Upper lobe of right lung (tissue), 1 donor: ENCODE measurements at regions not wholly inside any gene's neighbourhood (a gene's known extent, or its start where the extent isn't known, plus 50 kb on each side); places are given as distances from the start of the nearest gene placed in this dataset.

Source experiments
- ATAC-seq: fragments of 200-7000 bp; cut with Tn5 transposase; one replicate; pipeline ENCODE4 v1.9.1; 2020; ENCODE audit warnings: mild to moderate bottlenecking, moderate library complexity
- DNase-seq: peaks from one replicate; pipeline ENCODE4 v3.0.0-alpha.2; 2020
- H3K27ac ChIP-seq: fragments of 200-600 bp; one replicate; pipeline ENCODE4 v1.8.0; 2022
- H3K27me3 ChIP-seq: fragments of 200-600 bp; one replicate; pipeline ENCODE4 v1.8.0; 2022; ENCODE audit warnings: mild to moderate bottlenecking
- H3K36me3 ChIP-seq: fragments of 200-600 bp; one replicate; pipeline ENCODE4 v1.8.0; 2022
- H3K4me1 ChIP-seq: fragments of 200-600 bp; one replicate; pipeline ENCODE4 v1.8.0; 2022
- H3K4me3 ChIP-seq: fragments of 200-600 bp; one replicate; pipeline ENCODE4 v1.8.0; 2022; ENCODE audit warnings: mild to moderate bottlenecking
- H3K9me3 ChIP-seq: fragments of 200-600 bp; one replicate; pipeline ENCODE4 v1.8.0; 2022
- intact Hi-C: fragments of 100-400 bp; cut with DNase I; formaldehyde crosslinking; loops from one replicate; pipeline ENCODE4 v1.11.0; 2022
- TF ChIP-seq, protein P1 (sequence below): fragments of 200-600 bp; IDR thresholded peaks from one replicate; pipeline ENCODE4 v1.8.0; 2022; ENCODE audit warnings: antibody characterized with exemption
- donor health status: DM: no; HTN: yes; CAD: no; lungs with severe emphysema.

DNA sequence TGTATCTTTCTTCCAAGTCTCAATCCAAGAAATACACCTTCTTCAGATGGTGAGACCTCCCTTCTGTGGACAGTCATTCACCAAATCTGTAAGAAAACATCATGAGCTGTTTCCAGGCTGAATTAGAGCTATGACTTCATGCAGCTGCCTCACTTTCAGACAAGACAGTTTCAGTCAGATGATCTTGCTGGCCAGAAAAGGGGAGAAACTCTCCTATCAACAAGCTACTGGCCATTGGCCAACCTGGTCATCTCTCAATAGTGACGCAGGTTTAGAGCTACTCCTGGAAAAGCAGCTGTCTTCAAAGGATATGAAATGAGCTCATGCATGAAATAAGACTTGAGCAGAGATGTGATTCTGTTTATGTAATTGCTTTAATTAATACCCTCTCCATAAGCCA lies 69.6 kb upstream of the NDP start:
- Histone ChIP-seq H3K27me3 (no peaks in the 10 kb centered on the region), H3K4me3 (no peak overlapping the region), H3K27ac (no peak overlapping the region), H3K36me3 (no peaks in the 10 kb centered on the region), H3K9me3 (no peaks in the 10 kb centered on the region), H3K4me1 (no peaks in the 10 kb centered on the region)
- intact Hi-C loops, result no loop called here
- ATAC-seq, result no peak
- no peak for DNase-seq
- TF ChIP-seq, protein P1, sequence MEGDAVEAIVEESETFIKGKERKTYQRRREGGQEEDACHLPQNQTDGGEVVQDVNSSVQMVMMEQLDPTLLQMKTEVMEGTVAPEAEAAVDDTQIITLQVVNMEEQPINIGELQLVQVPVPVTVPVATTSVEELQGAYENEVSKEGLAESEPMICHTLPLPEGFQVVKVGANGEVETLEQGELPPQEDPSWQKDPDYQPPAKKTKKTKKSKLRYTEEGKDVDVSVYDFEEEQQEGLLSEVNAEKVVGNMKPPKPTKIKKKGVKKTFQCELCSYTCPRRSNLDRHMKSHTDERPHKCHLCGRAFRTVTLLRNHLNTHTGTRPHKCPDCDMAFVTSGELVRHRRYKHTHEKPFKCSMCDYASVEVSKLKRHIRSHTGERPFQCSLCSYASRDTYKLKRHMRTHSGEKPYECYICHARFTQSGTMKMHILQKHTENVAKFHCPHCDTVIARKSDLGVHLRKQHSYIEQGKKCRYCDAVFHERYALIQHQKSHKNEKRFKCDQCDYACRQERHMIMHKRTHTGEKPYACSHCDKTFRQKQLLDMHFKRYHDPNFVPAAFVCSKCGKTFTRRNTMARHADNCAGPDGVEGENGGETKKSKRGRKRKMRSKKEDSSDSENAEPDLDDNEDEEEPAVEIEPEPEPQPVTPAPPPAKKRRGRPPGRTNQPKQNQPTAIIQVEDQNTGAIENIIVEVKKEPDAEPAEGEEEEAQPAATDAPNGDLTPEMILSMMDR, result no peak

- DNase-seq (no peak), ATAC-seq (no peak)
- Histone ChIP-seq H3K27me3 (no peaks in the 10 kb centered on the region), H3K36me3 (no peaks in the 10 kb centered on the region), H3K4me3 (no peak overlapping the region), H3K27ac (no peak overlapping the region), H3K9me3 (no peaks in the 10 kb centered on the region), H3K4me1 (no peaks in the 10 kb centered on the region)
- intact Hi-C loops, result no loop called here
- TF ChIP-seq, protein P1, result no peak
Measured at GRCh38 chrX:44042116-44042515, 68.9 kb upstream of the NDP start.

DNA sequence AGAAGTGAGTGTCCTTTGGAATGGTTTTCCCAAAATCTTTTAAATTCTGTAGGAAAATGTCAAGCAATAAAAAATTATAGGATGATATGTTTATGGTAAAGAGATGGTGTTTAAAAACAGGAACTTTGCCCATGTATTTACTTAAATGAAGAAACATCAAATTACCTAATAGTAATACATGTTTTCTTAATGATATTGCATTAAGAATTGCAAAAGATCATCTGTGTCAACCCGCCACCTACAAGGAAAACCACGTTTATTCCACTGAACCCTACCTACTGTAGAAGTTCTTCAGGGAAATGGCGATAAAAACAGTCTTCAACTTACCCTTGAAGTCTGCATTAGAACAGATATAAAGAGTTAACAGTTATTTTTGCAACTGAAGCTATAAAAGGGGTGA lies 67.2 kb upstream of the NDP start:
- DNase-seq, result no peak
- Histone ChIP-seq H3K27ac (no peak overlapping the region), H3K4me3 (no peak overlapping the region), H3K27me3 (no peaks in the 10 kb centered on the region), H3K36me3 (no peaks in the 10 kb centered on the region), H3K4me1 (no peaks in the 10 kb centered on the region), H3K9me3 (no peaks in the 10 kb centered on the region)
- ATAC-seq, result no peak
- intact Hi-C loops, result no loop called here
- TF ChIP-seq, protein P1, result no peak

GRCh38 chrX:44039556-44039955 lies 66.4 kb upstream of the NDP start:
- intact Hi-C loops, result no loop called here
- no peaks in the 10 kb centered on the region for H3K9me3 ChIP-seq
- DNase-seq (no peak), ATAC-seq (no peak)
- no peaks in the 10 kb centered on the region for H3K36me3 ChIP-seq
- H3K27me3 ChIP-seq, result no peaks in the 10 kb centered on the region
- H3K4me3 ChIP-seq, result no peak overlapping the region
- no peaks in the 10 kb centered on the region for H3K4me1 ChIP-seq
- TF ChIP-seq, protein P1, result no peak
- H3K27ac ChIP-seq, result no peak overlapping the region

DNA sequence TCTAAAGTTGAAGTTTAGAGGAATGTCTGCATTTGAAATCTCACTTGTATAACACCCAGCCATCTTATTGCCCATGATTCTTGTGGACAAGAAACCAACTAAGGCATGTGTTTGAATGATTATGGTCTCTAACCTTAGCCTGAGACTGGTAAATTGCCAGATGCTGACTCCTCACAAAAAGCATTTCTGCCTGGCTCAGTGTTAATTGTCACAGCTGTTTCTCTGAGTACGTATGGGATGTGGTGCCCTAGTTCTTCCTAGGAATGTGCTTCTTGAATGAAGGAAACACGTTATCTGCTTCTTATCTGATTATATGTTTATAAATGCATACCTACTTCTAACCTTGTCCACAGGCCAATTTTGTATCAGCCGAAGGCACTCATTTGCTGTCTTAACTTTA lies 63.1 kb upstream of the NDP start:
- DNase-seq (no peak), ATAC-seq (no peak)
- Histone ChIP-seq H3K9me3 (no peaks in the 10 kb centered on the region), H3K36me3 (no peaks in the 10 kb centered on the region), H3K27me3 (no peaks in the 10 kb centered on the region), H3K27ac (no peak overlapping the region), H3K4me1 (no peaks in the 10 kb centered on the region), H3K4me3 (no peak overlapping the region)
- intact Hi-C loops, result no loop called here
- TF ChIP-seq, protein P1, result no peak

GRCh38 chrX:44035571-44035970 lies 62.4 kb upstream of the NDP start:
- TF ChIP-seq, protein P1, result no peak
- DNase-seq, result no peak
- no peak overlapping the region for H3K27ac ChIP-seq
- intact Hi-C loops, result no loop called here
- no peaks in the 10 kb centered on the region for H3K4me1 ChIP-seq
- no peak overlapping the region for H3K4me3 ChIP-seq
- no peaks in the 10 kb centered on the region for H3K9me3 ChIP-seq
- no peak for ATAC-seq
- no peaks in the 10 kb centered on the region for H3K27me3 ChIP-seq
- no peaks in the 10 kb centered on the region for H3K36me3 ChIP-seq
